H9 (cell line): ENCODE measurements at regions not wholly inside any gene's neighbourhood (a gene's known extent, or its start where the extent isn't known, plus 50 kb on each side); places are given as distances from the start of the nearest gene placed in this dataset.
A peak's percentile ranks its signal among the peaks of the same experiment; 100 is the strongest.

Experiments used
- DNase-seq: peaks from one replicate; pipeline ENCODE4 v3.0.0-alpha.2; 2017
- H2AFZ ChIP-seq: one replicate; pipeline ENCODE4 v1.6.1; 2013; ENCODE audit warnings: mild to moderate bottlenecking, low read length, control low read depth, moderate library complexity
- H2AK5ac ChIP-seq: 2 replicates; pipeline ENCODE4 v1.6.1; 2013; ENCODE audit warnings: low read length, control low read depth, mixed read lengths; ENCODE audit not compliant: insufficient read length
- H2BK120ac ChIP-seq: one replicate; pipeline ENCODE4 v1.6.1; 2013; ENCODE audit warnings: low read depth, mild to moderate bottlenecking, low read length, control low read depth, inconsistent platforms; ENCODE audit not compliant: poor library complexity, severe bottlenecking
- H2BK12ac ChIP-seq: 2 replicates; pipeline ENCODE4 v1.6.1; 2013; ENCODE audit warnings: low read length, control low read depth, mixed read lengths, low read depth; ENCODE audit not compliant: insufficient read length
- H2BK15ac ChIP-seq: 2 replicates; pipeline ENCODE4 v1.6.1; 2013; ENCODE audit warnings: low read depth, low read length, control low read depth
- H2BK20ac ChIP-seq: one replicate; pipeline ENCODE4 v1.6.1; 2013; ENCODE audit warnings: low read depth, mild to moderate bottlenecking, low read length, control low read depth, inconsistent platforms; ENCODE audit not compliant: poor library complexity, severe bottlenecking
- H2BK5ac ChIP-seq: 2 replicates; pipeline ENCODE4 v1.6.1; 2013; ENCODE audit warnings: low read length, control low read depth, mixed read lengths; ENCODE audit not compliant: insufficient read length
- H3K14ac ChIP-seq: 2 replicates; pipeline ENCODE4 v1.6.1; 2013; ENCODE audit warnings: low read length, control low read depth; ENCODE audit not compliant: insufficient read depth
- H3K18ac ChIP-seq: 2 replicates; pipeline ENCODE4 v1.6.1; 2013; ENCODE audit warnings: low read depth, mild to moderate bottlenecking, mixed read lengths, low read length, control low read depth; ENCODE audit not compliant: insufficient read length
- H3K23ac ChIP-seq: 2 replicates; pipeline ENCODE4 v1.6.1; 2013; ENCODE audit warnings: low read length, control low read depth, mixed read lengths, low read depth; ENCODE audit not compliant: insufficient read length
- H3K23me2 ChIP-seq: 2 replicates; pipeline ENCODE4 v1.6.1; 2013; ENCODE audit warnings: low read depth, mild to moderate bottlenecking, mixed read lengths, low read length, control low read depth; ENCODE audit not compliant: insufficient read length, poor library complexity, severe bottlenecking
- H3K27ac ChIP-seq: 2 replicates; pipeline ENCODE4 v1.5.1; 2013; ENCODE audit warnings: low read length, control low read depth, mixed read lengths, low read depth; ENCODE audit not compliant: insufficient read length
- H3K27me3 ChIP-seq: 2 replicates; pipeline ENCODE4 v1.6.1; 2013; ENCODE audit warnings: low read length, control low read depth, inconsistent platforms; ENCODE audit not compliant: insufficient read depth
- H3K4ac ChIP-seq: 2 replicates; pipeline ENCODE4 v1.6.1; 2013; ENCODE audit warnings: low read depth, mild to moderate bottlenecking, control low read depth, inconsistent platforms, low read length, moderate library complexity
- H3K4me1 ChIP-seq: 2 replicates; pipeline ENCODE4 v1.6.1; 2013; ENCODE audit warnings: low read length, control low read depth, inconsistent platforms; ENCODE audit not compliant: insufficient read depth
- H3K4me2 ChIP-seq: 2 replicates; pipeline ENCODE4 v1.6.1; 2013; ENCODE audit warnings: low read length, control low read depth, mixed read lengths; ENCODE audit not compliant: insufficient read length, insufficient read depth
- H3K56ac ChIP-seq: 2 replicates; pipeline ENCODE4 v1.6.1; 2013; ENCODE audit warnings: low read depth, mild to moderate bottlenecking, mixed read lengths, low read length, control low read depth; ENCODE audit not compliant: insufficient read length
- H3K79me1 ChIP-seq: 2 replicates; pipeline ENCODE4 v1.6.1; 2013; ENCODE audit warnings: low read depth, mild to moderate bottlenecking, moderate library complexity, low read length, control low read depth, inconsistent platforms; ENCODE audit not compliant: insufficient read depth, poor library complexity, severe bottlenecking
- H3K79me2 ChIP-seq: 2 replicates; pipeline ENCODE4 v1.6.1; 2013; ENCODE audit warnings: low read length, control low read depth, inconsistent platforms; ENCODE audit not compliant: insufficient read depth
- H3K9ac ChIP-seq: 2 replicates; pipeline ENCODE4 v1.6.1; 2013; ENCODE audit warnings: low read length, control low read depth, mixed read lengths; ENCODE audit not compliant: insufficient read length; ENCODE audit errors: extremely low read depth
- H3K9me3 ChIP-seq: one replicate; pipeline ENCODE4 v1.6.1; 2013; ENCODE audit warnings: low read depth, low read length, inconsistent platforms; ENCODE audit not compliant: control insufficient read depth
- H3T11ph ChIP-seq: one replicate; pipeline ENCODE4 v1.6.1; 2013; ENCODE audit warnings: mild to moderate bottlenecking, low read length, control low read depth, inconsistent platforms
- H4K20me1 ChIP-seq: one replicate; pipeline ENCODE4 v1.6.1; 2013; ENCODE audit not compliant: control insufficient read depth, insufficient read length, insufficient read depth
- H4K5ac ChIP-seq: 2 replicates; pipeline ENCODE4 v1.6.1; 2013; ENCODE audit warnings: low read depth, mild to moderate bottlenecking, mixed read lengths, low read length, control low read depth; ENCODE audit not compliant: insufficient read length
- H4K8ac ChIP-seq: replicated peaks from 2 replicates; pipeline ENCODE4 v1.6.1; 2013; ENCODE audit warnings: low read length, control low read depth, mixed read lengths, low read depth; ENCODE audit not compliant: insufficient read length
- H4K91ac ChIP-seq: 2 replicates; pipeline ENCODE4 v1.6.1; 2013; ENCODE audit warnings: low read depth, mild to moderate bottlenecking, moderate library complexity, mixed read lengths, low read length, control low read depth; ENCODE audit not compliant: insufficient read length
- H3K27ac Mint-ChIP-seq, 3 experiments: 2 replicates in 2 of 3; 3 replicates in 1 of 3; pipeline ENCODE4 v1.8.0; 2020 to 2021; ENCODE audit warnings: mixed read lengths in 3 of 3, mild to moderate bottlenecking in 1 of 3, moderate library complexity in 1 of 3
- H3K27me3 Mint-ChIP-seq: 2 replicates; pipeline ENCODE4 v1.8.0; 2021; ENCODE audit warnings: low read depth, mild to moderate bottlenecking, moderate library complexity, mixed read lengths
- H3K36me3 Mint-ChIP-seq, 3 experiments: 2 replicates in 2 of 3; 3 replicates in 1 of 3; pipeline ENCODE4 v1.8.0; 2020 to 2021; ENCODE audit warnings: low read depth in 3 of 3, mixed read lengths in 3 of 3; ENCODE audit not compliant: insufficient read depth in 1 of 3
- H3K4me1 Mint-ChIP-seq, 2 experiments: 2 replicates each; pipeline ENCODE4 v1.8.0; 2020; ENCODE audit warnings: mixed read lengths in 2 of 2
- H3K4me3 Mint-ChIP-seq, 2 experiments: 2 replicates in 1 of 2; 3 replicates in 1 of 2; pipeline ENCODE4 v1.8.0; 2020 to 2021; ENCODE audit warnings: mild to moderate bottlenecking in 2 of 2, mixed read lengths in 2 of 2, moderate library complexity in 1 of 2
- H3K9me3 Mint-ChIP-seq, 2 experiments: 2 replicates in 1 of 2; 3 replicates in 1 of 2; pipeline ENCODE4 v1.8.0; 2020; ENCODE audit warnings: mild to moderate bottlenecking in 2 of 2, mixed read lengths in 2 of 2, moderate library complexity in 1 of 2
- WGBS: extraction: QIAGEN DNeasy Blood & Tissue Kit; methylation state at CpG from one replicate; pipeline ENCODE4 v1.1.7; 2013; ENCODE audit warnings: missing lambda C conversion rate, low lambda C conversion rate, mixed read lengths; ENCODE audit not compliant: insufficient read length; ENCODE audit errors: extremely low coverage; 5-methylcytosine and 5-hydroxymethylcytosine counted together
- TF ChIP-seq, protein P1 (sequence below): fragments of 200-600 bp; sonication (generic); conservative IDR thresholded peaks from 3 replicates; pipeline ENCODE4 v1.8.0; 2021; ENCODE audit warnings: antibody characterized with exemption, mild to moderate bottlenecking

DNA sequence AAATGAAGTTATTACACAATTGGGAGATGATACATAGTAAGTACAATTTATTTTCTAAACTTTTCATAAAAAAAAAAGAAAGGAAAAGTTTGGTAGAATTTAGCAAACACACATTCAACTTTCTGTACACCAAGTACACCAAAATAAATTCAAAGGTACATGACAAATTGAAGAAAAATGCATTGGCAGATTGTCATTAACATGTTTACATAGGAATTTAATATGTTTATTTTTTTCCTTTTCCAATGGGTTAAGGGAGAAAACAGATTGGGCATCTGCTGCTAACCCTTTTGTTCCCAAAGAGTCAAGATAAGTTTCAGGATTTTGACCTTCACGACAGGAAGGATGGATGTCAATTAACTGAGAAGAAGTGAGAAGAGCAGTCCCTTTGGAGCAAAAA lies 620.4 kb downstream of the XIRP2 start:
- Histone ChIP-seq H3K27ac (no peak overlapping the region), H4K8ac (no peak overlapping the region), H3K27me3 (no peaks in the 10 kb centered on the region), H2BK5ac (no peak overlapping the region), H3K18ac (no peak overlapping the region), H3T11ph (no peak overlapping the region), H2BK15ac (no peak overlapping the region), H3K79me1 (no peaks in the 10 kb centered on the region), H2AK5ac (no peak overlapping the region), H2BK12ac (no peak overlapping the region), H2AFZ (no peak overlapping the region), H4K20me1 (no peaks in the 10 kb centered on the region), H3K23ac (no peak overlapping the region), H3K14ac (no peak overlapping the region), H3K23me2 (no peaks in the 10 kb centered on the region), H3K4me1 (no peaks in the 10 kb centered on the region), H3K9ac (no peak overlapping the region), H3K4me2 (no peak overlapping the region), H4K5ac (no peak overlapping the region), H2BK120ac (no peak overlapping the region), H3K79me2 (no peaks in the 10 kb centered on the region), H3K56ac (no peak overlapping the region), H4K91ac (no peak overlapping the region), H3K9me3 (no peaks in the 10 kb centered on the region), H2BK20ac (no peak overlapping the region), H3K4ac (no peak overlapping the region)
- no peaks in the 10 kb centered on the region for H3K27me3 Mint-ChIP-seq
- peak overlapping the region in 1 of 3 experiments; percentile 89; a peak in 2 of 7 replicates for H3K27ac Mint-ChIP-seq
- peaks cover 16 to 18% of the 10 kb centered on the region in 2 experiments for H3K4me1 Mint-ChIP-seq
- H3K36me3 Mint-ChIP-seq = peaks cover 0 to 4% (median 0%) of the 10 kb centered on the region in 3 experiments; a peak in 1 of 7 replicates
- WGBS = no CpG with 5 or more reads among the region's 1 CpG
- no peak overlapping the region for H3K4me3 Mint-ChIP-seq
- no peak for DNase-seq
- no peaks in the 10 kb centered on the region for H3K9me3 Mint-ChIP-seq
- TF ChIP-seq, protein P1, sequence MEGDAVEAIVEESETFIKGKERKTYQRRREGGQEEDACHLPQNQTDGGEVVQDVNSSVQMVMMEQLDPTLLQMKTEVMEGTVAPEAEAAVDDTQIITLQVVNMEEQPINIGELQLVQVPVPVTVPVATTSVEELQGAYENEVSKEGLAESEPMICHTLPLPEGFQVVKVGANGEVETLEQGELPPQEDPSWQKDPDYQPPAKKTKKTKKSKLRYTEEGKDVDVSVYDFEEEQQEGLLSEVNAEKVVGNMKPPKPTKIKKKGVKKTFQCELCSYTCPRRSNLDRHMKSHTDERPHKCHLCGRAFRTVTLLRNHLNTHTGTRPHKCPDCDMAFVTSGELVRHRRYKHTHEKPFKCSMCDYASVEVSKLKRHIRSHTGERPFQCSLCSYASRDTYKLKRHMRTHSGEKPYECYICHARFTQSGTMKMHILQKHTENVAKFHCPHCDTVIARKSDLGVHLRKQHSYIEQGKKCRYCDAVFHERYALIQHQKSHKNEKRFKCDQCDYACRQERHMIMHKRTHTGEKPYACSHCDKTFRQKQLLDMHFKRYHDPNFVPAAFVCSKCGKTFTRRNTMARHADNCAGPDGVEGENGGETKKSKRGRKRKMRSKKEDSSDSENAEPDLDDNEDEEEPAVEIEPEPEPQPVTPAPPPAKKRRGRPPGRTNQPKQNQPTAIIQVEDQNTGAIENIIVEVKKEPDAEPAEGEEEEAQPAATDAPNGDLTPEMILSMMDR = no peak
